ENCODE measurements at regions not wholly inside any gene's neighbourhood (a gene's known extent, or its start where the extent isn't known, plus 50 kb on each side); places are given as distances from the start of the nearest gene placed in this dataset.

GRCh38 chr10:21327289-21327993, 198.0 kb downstream of the SKIDA1 start:
- no TSS peak for BruUV-seq (replicated peaks)
- H4K20me1 ChIP-seq (ENCODE audit: insufficient read depth) = no peaks in the 10 kb centered on the region
- TF ChIP-seq CTCF (conservative IDR thresholded peaks at IDR 0.05) = no peak
- TF ChIP-seq EZH2 (IDR thresholded peaks at IDR 0.05; ENCODE audit: low read depth) = no peak
- H3K36me3 ChIP-seq (ENCODE audit: low read depth) = no peaks in the 10 kb centered on the region
- CTCF ChIA-PET = no interaction called here
- no peak overlapping the region for H3K27ac ChIP-seq
- H3K4me3 ChIP-seq = no peak overlapping the region
- H3K9me2 ChIP-seq (ENCODE audit: insufficient read depth) = no peaks in the 10 kb centered on the region
- POLR2A ChIA-PET (ENCODE audit: unreplicated experiment) = no interaction called here
- H3K4me1 ChIP-seq (replicated peaks; ENCODE audit: insufficient read depth) = peaks cover 17% of the 10 kb centered on the region
- no peaks in the 10 kb centered on the region for H3K27me3 ChIP-seq (ENCODE audit: insufficient read depth, low read depth)
- no peaks in the 10 kb centered on the region for H3K9me3 ChIP-seq (ENCODE audit: insufficient read depth, low read depth)
- no peak overlapping the region for H3K4me2 ChIP-seq
- no peaks in the 10 kb centered on the region for H3K79me2 ChIP-seq (ENCODE audit: low read depth)
- DNase-seq = no peak
- H3F3A ChIP-seq (ENCODE audit: insufficient read depth, low read depth) = peaks cover 8% of the 10 kb centered on the region
- no peak overlapping the region for H2AFZ ChIP-seq
- intact Hi-C loops (cut with micrococcal nuclease; ENCODE audit: unreplicated experiment) = no loop called here

DNA sequence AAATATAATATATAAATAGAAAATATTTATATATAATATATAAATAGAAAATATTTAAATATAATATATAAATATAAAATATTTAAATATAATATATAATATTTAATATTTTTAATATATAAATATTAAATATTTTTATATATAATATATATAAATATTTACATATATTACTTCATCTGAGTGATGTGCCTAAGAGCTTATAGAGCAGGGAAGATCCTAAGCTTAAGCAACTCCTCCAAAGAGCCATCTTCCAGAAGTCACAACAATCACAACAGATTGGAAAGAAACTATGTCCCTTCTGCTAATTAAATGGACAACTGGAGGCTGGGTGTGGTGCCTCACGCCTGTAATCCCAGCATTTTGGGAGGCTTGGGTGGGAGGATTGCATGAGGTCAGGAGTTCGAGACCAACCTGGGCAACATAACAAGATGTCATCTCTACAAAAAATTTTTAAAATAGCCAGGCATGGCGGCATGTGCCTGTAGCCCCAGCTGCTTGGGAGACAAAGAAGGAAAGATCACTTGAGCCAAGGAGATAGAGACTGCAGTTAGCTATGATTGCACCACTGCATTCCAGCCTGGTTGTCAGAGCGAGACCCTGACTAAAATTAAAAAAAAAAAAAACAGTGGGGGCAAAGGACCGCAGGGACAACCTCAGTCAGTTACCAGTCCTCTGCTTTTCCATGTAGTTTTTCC, 198.7 kb downstream of the SKIDA1 start:
- Histone ChIP-seq H2AFZ (no peak overlapping the region), H3K27me3 (ENCODE audit: insufficient read depth, low read depth) (no peaks in the 10 kb centered on the region), H3F3A (ENCODE audit: insufficient read depth, low read depth) (peaks cover 8% of the 10 kb centered on the region), H3K9me3 (ENCODE audit: insufficient read depth, low read depth) (no peaks in the 10 kb centered on the region), H3K4me1 (replicated peaks; ENCODE audit: insufficient read depth) (peaks cover 17% of the 10 kb centered on the region), H3K4me3 (no peak overlapping the region), H3K4me2 (no peak overlapping the region), H3K9me2 (ENCODE audit: insufficient read depth) (no peaks in the 10 kb centered on the region), H4K20me1 (ENCODE audit: insufficient read depth) (no peaks in the 10 kb centered on the region), H3K36me3 (ENCODE audit: low read depth) (no peaks in the 10 kb centered on the region), H3K27ac (no peak overlapping the region), H3K79me2 (ENCODE audit: low read depth) (no peaks in the 10 kb centered on the region)
- ChIA-PET POLR2A (ENCODE audit: unreplicated experiment) (no interaction called here), CTCF (no interaction called here)
- intact Hi-C loops (cut with micrococcal nuclease; ENCODE audit: unreplicated experiment) = no loop called here
- no peak for DNase-seq
- TF ChIP-seq CTCF (conservative IDR thresholded peaks at IDR 0.05) = no peak
- TF ChIP-seq EZH2 (IDR thresholded peaks at IDR 0.05; ENCODE audit: low read depth) = no peak
- BruUV-seq (replicated peaks) = no TSS peak

DNA sequence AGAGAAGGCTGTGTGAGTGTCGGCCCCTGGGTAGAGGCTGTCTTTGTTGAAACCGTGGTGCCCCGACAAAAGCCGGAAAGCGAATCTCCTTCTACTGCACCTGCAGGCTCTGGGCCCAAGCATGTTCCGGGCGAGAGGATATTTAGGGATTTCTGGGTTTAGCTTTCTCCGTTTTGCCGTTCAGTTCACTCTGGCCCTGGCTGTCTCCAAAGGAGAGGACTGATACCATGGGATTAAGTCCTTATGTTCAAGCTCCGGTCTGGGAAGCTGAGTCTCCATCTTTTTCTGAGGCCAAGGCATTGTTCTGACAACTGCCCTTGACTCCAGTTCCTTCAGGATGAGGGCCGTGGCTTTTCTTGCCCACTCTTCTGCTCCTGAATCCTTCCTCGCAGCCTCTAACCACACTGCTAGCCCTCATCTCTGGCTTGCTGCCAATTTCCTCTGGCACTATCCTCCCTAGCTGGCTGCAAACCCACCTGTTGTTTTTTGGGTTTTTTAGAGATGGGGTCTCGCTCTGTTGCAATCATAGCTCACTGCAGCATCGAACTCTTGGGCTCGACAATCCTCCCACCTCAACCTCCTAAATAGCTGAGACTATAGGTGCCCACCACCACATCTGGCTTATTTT, 206.8 kb downstream of the SKIDA1 start:
- H3K27me3 ChIP-seq (ENCODE audit: insufficient read depth, low read depth) = no peaks in the 10 kb centered on the region
- no peaks in the 10 kb centered on the region for H3K36me3 ChIP-seq (ENCODE audit: low read depth)
- H4K20me1 ChIP-seq (ENCODE audit: insufficient read depth) = no peaks in the 10 kb centered on the region
- H3K27ac ChIP-seq = no peak overlapping the region
- H3K4me3 ChIP-seq = no peak overlapping the region
- no peak for DNase-seq
- no TSS peak for BruUV-seq (replicated peaks)
- H3F3A ChIP-seq (ENCODE audit: insufficient read depth, low read depth) = peaks cover 3% of the 10 kb centered on the region; the same call in 1 of the 2 replicates
- H2AFZ ChIP-seq = no peak overlapping the region
- H3K4me1 ChIP-seq (replicated peaks; ENCODE audit: insufficient read depth) = peaks cover 15% of the 10 kb centered on the region
- H3K9me3 ChIP-seq (ENCODE audit: insufficient read depth, low read depth) = no peaks in the 10 kb centered on the region
- no peak overlapping the region for H3K4me2 ChIP-seq
- CTCF ChIA-PET = no interaction called here
- H3K9me2 ChIP-seq (ENCODE audit: insufficient read depth) = no peaks in the 10 kb centered on the region
- intact Hi-C loops (cut with micrococcal nuclease; ENCODE audit: unreplicated experiment) = no loop called here
- TF ChIP-seq EZH2 (IDR thresholded peaks at IDR 0.05; ENCODE audit: low read depth) (no peak), CTCF (conservative IDR thresholded peaks at IDR 0.05) (no peak)
- POLR2A ChIA-PET (ENCODE audit: unreplicated experiment) = no interaction called here
- no peaks in the 10 kb centered on the region for H3K79me2 ChIP-seq (ENCODE audit: low read depth)
